RWPE1 (cell line): ENCODE measurements at regions not wholly inside any gene's neighbourhood (a gene's known extent, or its start where the extent isn't known, plus 50 kb on each side); places are given as distances from the start of the nearest gene placed in this dataset.

ENCODE experiments used
- CTCF ChIA-PET: fragments of 350-600 bp; sonication (Branson Sonifier 250); formaldehyde crosslinking; extraction: SDS; loops from one replicate; lab custom pipeline; 2021; lab: Yijun Ruan, JAX
- POLR2A ChIA-PET: fragments of 400-600 bp; formaldehyde crosslinking; extraction: SDS; loops from one replicate; lab custom pipeline; 2020; ENCODE audit warnings: antibody characterized with exemption; ENCODE audit not compliant: low non-redundant PET; lab: Yijun Ruan, JAX
- DNase-seq: peaks from one replicate; pipeline ENCODE4 v3.0.0; 2012; ENCODE audit warnings: low spot score
- H3K27ac ChIP-seq: fragments of 450-650 bp; 2 replicates; pipeline ENCODE4 v1.5.1; 2017
- TF ChIP-seq, protein P1 (sequence below): fragments of 450-650 bp; conservative IDR thresholded peaks from 2 replicates; pipeline ENCODE4 v1.5.1; 2017; ENCODE audit warnings: low read depth, mild to moderate bottlenecking

- CTCF ChIA-PET = no interaction called here
- no peak for DNase-seq
- TF ChIP-seq, protein P1, sequence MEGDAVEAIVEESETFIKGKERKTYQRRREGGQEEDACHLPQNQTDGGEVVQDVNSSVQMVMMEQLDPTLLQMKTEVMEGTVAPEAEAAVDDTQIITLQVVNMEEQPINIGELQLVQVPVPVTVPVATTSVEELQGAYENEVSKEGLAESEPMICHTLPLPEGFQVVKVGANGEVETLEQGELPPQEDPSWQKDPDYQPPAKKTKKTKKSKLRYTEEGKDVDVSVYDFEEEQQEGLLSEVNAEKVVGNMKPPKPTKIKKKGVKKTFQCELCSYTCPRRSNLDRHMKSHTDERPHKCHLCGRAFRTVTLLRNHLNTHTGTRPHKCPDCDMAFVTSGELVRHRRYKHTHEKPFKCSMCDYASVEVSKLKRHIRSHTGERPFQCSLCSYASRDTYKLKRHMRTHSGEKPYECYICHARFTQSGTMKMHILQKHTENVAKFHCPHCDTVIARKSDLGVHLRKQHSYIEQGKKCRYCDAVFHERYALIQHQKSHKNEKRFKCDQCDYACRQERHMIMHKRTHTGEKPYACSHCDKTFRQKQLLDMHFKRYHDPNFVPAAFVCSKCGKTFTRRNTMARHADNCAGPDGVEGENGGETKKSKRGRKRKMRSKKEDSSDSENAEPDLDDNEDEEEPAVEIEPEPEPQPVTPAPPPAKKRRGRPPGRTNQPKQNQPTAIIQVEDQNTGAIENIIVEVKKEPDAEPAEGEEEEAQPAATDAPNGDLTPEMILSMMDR = no peak
- H3K27ac ChIP-seq = no peak overlapping the region
- POLR2A ChIA-PET = no interaction called here
These were observed 266.3 kb downstream of the RPLP1 start for GRCh38 chr15:69718916-69719315.

DNA sequence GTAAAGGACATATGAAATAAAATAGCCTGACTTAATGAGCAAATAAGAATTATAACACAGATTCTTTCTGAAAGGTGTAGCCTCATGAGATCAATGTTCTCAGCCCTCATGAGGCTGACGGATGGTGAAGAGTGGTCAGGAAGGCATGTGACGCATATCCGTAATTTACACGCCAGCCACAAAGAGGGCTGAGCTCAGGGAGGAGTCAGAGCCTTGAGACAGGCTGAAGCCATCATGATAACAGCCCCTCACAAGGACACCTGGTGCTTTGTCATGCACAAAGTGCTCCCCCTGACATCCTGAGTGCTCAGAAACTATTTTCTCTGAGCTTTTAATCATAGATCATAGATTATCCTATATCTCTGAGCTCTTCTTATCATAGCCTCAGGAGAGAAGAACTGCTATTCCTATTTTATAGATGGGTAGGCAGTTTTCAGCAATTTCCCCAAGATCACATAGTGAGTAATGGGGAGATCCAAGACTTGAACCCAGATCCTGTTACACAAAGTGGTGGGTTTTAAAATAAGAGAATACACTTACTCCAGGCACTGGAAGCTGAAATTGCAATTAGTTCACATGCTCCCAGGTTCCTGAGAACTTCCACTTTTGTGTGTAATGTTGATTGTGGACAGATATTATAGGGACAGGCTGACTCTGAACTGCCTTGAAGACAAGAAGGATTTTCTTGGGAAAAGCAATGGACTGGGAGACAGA lies 267.1 kb downstream of the RPLP1 start:
- ChIA-PET CTCF (interaction anchor here (0.8 kb wide), 2 partner anchors 138 to 244 kb away, joined by 3 to 5 read pairs; no protein-coding TSS in a partner anchor), POLR2A (no interaction called here)
- TF ChIP-seq, protein P1 = no peak
- no peak overlapping the region for H3K27ac ChIP-seq
- DNase-seq = no peak

- no peak overlapping the region for H3K27ac ChIP-seq
- no peak for DNase-seq
- ChIA-PET CTCF (no interaction called here), POLR2A (no interaction called here)
- TF ChIP-seq, protein P1 = no peak
These were observed 267.9 kb downstream of the RPLP1 start for GRCh38 chr15:69720536-69720935.

- DNase-seq = no peak
- TF ChIP-seq, protein P1 = no peak
- ChIA-PET CTCF (interaction anchor here (0.7 to 0.8 kb wide), 2 partner anchors 168 to 244 kb away, joined by 3 to 4 read pairs; no protein-coding TSS in a partner anchor), POLR2A (no interaction called here)
- H3K27ac ChIP-seq = no peak overlapping the region
These were observed 270.3 kb downstream of the RPLP1 start for GRCh38 chr15:69722924-69723323.

DNA sequence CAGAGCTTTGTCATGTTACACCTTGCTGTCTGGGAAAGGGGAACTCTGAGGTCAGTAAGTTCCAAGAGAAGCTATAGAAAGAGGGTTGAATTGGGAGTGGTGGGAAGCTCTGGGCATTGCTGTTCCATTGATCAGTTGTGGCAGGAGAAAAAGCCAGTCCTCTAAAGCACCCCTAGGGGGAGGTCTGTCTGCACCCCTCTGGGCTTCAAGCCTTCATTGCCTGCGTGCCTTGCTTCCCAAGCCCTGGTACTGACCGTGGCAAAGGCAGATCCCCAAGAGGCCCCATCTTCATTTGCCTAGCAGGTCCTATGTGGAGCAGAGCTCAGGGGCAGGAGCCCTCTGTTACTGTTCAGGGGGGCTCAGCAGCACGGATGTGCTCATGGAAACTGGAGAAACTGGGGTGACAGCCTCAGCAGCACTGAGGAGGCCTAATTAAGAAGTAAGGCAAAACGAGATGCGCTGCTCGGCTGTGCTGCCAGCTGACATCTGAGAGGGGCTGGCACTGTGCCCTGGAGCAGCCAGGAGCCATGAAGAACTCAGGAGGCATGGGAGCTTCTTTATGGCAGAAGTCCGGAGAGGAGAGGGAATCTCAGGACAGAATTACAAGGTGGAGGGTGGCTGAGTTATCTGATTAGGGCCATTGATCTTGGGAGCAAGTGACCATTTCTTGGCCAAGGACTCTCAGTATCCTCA lies 270.9 kb downstream of the RPLP1 start:
- no peak for DNase-seq
- ChIA-PET POLR2A (no interaction called here), CTCF (interaction anchor here (0.8 kb wide), 1 partner anchor 244 kb away, joined by 3 read pairs; no protein-coding TSS in a partner anchor)
- no peak overlapping the region for H3K27ac ChIP-seq
- TF ChIP-seq, protein P1 = no peak

GRCh38 chr15:69724333-69724732 lies 271.7 kb downstream of the RPLP1 start:
- CTCF ChIA-PET = no interaction called here
- no peak overlapping the region for H3K27ac ChIP-seq
- TF ChIP-seq, protein P1 = no peak
- no peak for DNase-seq
- POLR2A ChIA-PET = no interaction called here
